ENCODE measurements at regions not wholly inside any gene's neighbourhood (a gene's known extent, or its start where the extent isn't known, plus 50 kb on each side); places are given as distances from the start of the nearest gene placed in this dataset.

DNA sequence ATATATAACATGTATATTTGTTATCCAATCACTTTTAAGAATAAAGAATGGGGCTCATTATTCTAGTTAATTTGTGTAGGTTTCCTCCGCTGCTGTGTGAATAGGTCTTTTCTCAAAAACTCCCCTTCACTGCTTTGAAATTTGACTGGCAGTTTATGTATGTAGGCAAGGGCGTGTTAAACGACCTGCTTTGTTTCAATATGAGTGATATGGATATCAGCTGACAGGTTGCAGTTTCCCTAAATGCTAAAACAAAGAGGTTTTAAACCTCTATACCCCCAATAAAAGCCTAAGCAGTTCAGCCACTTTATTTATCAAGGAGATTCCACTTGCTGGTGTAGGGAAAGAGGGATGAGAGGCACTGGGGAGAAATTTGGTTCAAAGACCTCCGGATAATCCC, 159.6 kb downstream of the TMEM167A start (continued):
- TF ChIP-seq NRF1 (conservative IDR thresholded peaks at IDR 0.05; ENCODE audit: low read depth, low read length), result no peak
- TF ChIP-seq DPF2 (IDR thresholded peaks at IDR 0.05), result peak; percentile 50; the same call in 1 of the 2 replicates
- TF ChIP-seq NFIC (IDR thresholded peaks at IDR 0.05; ENCODE audit: low read depth, low read length), result 0 out of 2 replicates have a peak, but pooled peaks have one; percentile 26
- peak; percentile 64; the same call in 1 of the 2 replicates for TF ChIP-seq IRF4 (IDR thresholded peaks at IDR 0.05; ENCODE audit: low read depth, low read length)
- TF ChIP-seq ATF7 (IDR thresholded peaks at IDR 0.05; ENCODE audit: low read depth), result no peak
- TF ChIP-seq EED (IDR thresholded peaks at IDR 0.05; ENCODE audit: low read depth), result no peak
- TF ChIP-seq, protein P1, sequence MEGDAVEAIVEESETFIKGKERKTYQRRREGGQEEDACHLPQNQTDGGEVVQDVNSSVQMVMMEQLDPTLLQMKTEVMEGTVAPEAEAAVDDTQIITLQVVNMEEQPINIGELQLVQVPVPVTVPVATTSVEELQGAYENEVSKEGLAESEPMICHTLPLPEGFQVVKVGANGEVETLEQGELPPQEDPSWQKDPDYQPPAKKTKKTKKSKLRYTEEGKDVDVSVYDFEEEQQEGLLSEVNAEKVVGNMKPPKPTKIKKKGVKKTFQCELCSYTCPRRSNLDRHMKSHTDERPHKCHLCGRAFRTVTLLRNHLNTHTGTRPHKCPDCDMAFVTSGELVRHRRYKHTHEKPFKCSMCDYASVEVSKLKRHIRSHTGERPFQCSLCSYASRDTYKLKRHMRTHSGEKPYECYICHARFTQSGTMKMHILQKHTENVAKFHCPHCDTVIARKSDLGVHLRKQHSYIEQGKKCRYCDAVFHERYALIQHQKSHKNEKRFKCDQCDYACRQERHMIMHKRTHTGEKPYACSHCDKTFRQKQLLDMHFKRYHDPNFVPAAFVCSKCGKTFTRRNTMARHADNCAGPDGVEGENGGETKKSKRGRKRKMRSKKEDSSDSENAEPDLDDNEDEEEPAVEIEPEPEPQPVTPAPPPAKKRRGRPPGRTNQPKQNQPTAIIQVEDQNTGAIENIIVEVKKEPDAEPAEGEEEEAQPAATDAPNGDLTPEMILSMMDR (IDR thresholded peaks at IDR 0.05 in 2 of 3, conservative IDR thresholded peaks at IDR 0.05 in 1 of 3; ENCODE audit: control insufficient read depth in 2 of 3, extremely low read depth in 1 of 3, insufficient read depth in 1 of 3, low read depth in 3 of 3, low read length in 3 of 3), result no peak
- TF ChIP-seq RAD51 (IDR thresholded peaks at IDR 0.05), result peak; percentile 69; the same call in 1 of the 2 replicates
- TF ChIP-seq ZNF207 (IDR thresholded peaks at IDR 0.05; ENCODE audit: borderline replicate concordance), result no peak
- TF ChIP-seq EP300 (IDR thresholded peaks at IDR 0.05; ENCODE audit: borderline replicate concordance in 1 of 2, control insufficient read depth in 1 of 2, low read depth in 2 of 2, low read length in 2 of 2), result peak in 1 of 2 experiments; percentile 53; a peak in 1 of 4 replicates
- TF ChIP-seq PML (IDR thresholded peaks at IDR 0.05; ENCODE audit: low read length), result no peak
- TF ChIP-seq, protein P2, sequence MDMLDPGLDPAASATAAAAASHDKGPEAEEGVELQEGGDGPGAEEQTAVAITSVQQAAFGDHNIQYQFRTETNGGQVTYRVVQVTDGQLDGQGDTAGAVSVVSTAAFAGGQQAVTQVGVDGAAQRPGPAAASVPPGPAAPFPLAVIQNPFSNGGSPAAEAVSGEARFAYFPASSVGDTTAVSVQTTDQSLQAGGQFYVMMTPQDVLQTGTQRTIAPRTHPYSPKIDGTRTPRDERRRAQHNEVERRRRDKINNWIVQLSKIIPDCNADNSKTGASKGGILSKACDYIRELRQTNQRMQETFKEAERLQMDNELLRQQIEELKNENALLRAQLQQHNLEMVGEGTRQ (IDR thresholded peaks at IDR 0.05; ENCODE audit: borderline replicate concordance, low read depth, low read length), result no peak
- TF ChIP-seq BRCA1 (IDR thresholded peaks at IDR 0.05; ENCODE audit: low read depth, low read length), result no peak
- TF ChIP-seq MEF2A (IDR thresholded peaks at IDR 0.05; ENCODE audit: insufficient read depth, low read depth, low read length), result no peak
- TF ChIP-seq IKZF1 (conservative IDR thresholded peaks at IDR 0.05), result peak; percentile 29
- TF ChIP-seq, protein P3, sequence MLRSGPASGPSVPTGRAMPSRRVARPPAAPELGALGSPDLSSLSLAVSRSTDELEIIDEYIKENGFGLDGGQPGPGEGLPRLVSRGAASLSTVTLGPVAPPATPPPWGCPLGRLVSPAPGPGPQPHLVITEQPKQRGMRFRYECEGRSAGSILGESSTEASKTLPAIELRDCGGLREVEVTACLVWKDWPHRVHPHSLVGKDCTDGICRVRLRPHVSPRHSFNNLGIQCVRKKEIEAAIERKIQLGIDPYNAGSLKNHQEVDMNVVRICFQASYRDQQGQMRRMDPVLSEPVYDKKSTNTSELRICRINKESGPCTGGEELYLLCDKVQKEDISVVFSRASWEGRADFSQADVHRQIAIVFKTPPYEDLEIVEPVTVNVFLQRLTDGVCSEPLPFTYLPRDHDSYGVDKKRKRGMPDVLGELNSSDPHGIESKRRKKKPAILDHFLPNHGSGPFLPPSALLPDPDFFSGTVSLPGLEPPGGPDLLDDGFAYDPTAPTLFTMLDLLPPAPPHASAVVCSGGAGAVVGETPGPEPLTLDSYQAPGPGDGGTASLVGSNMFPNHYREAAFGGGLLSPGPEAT (IDR thresholded peaks at IDR 0.05; ENCODE audit: low read depth), result 0 out of 2 replicates have a peak, but pooled peaks have one; percentile 36
- TF ChIP-seq, protein P4, sequence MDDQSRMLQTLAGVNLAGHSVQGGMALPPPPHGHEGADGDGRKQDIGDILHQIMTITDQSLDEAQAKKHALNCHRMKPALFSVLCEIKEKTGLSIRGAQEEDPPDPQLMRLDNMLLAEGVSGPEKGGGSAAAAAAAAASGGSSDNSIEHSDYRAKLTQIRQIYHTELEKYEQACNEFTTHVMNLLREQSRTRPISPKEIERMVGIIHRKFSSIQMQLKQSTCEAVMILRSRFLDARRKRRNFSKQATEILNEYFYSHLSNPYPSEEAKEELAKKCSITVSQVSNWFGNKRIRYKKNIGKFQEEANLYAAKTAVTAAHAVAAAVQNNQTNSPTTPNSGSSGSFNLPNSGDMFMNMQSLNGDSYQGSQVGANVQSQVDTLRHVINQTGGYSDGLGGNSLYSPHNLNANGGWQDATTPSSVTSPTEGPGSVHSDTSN (IDR thresholded peaks at IDR 0.05; ENCODE audit: insufficient replicate concordance, low read depth, low read length), result peak; percentile 70
- peak; percentile 32 to 44; a peak in 2 of 4 replicates for TF ChIP-seq IKZF2 (IDR thresholded peaks at IDR 0.05)
- TF ChIP-seq JUNB (IDR thresholded peaks at IDR 0.05), result peak; percentile 86
- TF ChIP-seq CHD4 (IDR thresholded peaks at IDR 0.05), result no peak
- TF ChIP-seq CBX5 (IDR thresholded peaks at IDR 0.05; ENCODE audit: low read depth), result 0 out of 2 replicates have a peak, but pooled peaks have one; percentile 27

Data from GM12878 (cell line).